ENCODE measurements at regions not wholly inside any gene's neighbourhood (a gene's known extent, or its start where the extent isn't known, plus 50 kb on each side); places are given as distances from the start of the nearest gene placed in this dataset.

DNA sequence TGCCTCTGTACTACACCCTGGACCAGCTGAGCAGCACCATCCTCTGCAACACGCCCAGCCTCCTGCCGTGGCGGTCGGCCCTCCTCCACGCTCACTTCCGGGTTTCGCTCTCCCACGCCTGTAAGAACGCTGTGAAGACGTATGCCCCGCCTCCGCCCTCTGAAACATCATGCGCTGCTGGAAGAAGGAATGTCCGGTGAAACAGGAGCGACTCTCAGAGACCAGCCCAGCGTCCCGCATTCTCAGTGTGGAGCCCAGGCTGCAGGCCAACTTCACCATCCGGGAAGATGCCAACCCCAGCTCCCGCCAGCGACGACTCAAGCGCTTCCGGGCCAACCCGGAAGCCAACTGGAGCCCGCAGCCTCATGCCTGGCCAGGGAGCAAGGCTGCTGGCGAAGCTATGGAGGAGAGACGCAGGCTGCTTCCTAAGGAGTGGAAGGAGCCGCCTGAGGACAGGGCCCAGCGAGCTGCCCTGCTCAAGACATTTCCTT lies 186.1 kb upstream of the SLITRK2 start:
- DNase-seq = no peak

DNA sequence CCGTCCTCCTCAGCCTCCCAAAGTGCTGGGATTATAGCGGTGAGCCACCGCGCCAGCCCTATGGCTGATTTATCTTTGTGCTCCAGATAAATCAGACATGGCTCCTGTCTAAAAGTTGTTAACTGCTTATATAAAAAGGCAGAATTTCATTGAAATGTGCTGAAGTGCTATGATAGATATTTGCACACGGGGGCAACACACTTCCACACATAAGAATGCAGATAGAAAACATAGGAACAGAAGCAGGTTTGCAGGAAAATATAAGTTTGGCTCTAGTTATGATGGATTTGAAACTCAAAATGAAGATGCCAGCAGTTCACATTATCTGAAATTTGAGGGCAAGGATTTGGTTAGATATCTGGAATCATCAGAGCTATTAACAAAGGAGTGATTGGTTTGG lies 163.1 kb upstream of the SLITRK2 start:
- no peak for DNase-seq

DNA sequence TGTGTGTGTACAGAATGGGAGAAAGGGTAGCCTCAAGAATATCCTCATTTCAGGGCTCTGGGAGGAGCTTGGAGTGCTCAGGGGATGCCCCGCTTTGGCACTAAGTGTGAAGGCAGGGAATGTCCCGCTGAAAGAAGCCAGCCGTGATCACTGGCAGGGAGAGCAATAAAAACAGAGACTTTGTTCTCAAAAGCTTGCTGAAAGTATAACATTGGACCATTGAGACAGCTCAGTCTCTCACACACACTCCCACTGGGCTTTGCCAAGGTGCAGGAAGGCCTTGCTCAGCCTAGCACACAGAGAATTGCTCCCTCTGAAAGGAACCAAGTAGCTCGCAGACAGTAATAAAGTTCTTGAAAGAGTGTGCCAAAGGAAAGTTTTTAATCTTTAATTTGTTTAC lies 143.8 kb upstream of the SLITRK2 start:
- DNase-seq = no peak

DNA sequence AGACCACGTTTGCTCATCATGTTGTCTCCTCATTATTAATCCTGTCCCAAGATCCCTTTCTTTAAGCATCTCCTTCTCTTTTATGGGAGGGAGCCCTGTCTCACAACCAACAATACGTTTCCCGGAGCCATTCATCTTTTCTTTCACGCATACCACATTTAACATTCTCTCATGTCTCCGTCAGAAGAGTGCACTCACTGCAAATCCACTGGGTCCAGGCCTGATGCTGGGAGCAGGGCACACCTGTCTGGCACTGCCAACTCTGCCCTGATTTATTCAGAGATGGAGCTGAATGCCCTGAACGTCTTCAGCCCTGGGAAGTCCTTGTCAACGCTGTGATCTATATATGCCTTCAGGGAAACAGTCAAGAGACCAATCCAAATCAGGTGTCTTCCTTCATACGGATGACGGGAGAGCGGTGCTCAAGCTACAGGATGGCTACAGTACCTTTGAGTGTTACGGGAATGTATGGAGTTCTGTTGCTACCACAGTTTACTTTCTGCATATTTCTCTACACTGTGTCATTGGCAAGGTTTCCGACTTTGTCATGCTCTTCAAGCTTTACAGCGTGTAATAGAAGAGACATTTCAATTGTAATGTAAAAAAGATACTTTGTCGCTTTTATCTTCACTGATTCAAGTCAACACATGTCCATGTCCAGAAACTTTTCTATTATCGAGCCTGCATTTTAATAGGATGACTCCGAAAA lies 140.4 kb upstream of the SLITRK2 start:
- DNase-seq = no peak

DNA sequence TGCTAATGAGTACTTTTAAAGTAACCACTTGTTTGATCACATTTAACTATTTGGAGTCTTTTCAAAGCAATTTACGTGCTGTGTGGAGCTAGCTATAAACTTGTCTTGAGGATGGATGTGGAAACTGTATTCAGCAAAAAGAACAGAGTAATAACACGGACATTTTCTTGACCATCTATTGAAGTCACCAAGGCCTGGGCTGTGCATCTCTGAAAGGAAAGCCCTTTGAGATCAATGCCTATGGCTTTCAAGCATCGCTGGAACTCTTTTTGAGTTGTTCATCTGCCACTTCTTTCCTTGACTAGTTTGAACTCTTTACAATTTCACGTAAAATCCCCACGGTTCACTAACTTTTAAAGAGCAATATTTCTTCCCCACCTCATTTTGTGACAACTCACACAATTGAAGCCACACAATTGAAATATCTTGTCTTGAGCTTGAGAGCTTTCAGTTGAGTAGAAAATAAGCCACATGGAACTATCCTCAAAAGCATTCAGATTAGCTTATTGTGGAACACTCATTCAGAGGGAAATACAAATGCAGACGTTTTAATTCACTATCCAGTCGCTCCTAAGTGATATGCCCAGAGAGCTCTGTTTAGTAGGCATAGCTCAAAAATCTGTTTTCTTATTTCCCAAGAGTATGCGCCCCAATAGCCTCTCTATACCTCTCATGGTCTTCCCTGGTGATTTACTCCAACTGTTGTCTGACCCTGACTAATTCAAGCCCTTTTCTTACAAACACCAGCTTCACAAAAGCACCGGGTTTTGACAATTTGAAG lies 134.9 kb upstream of the SLITRK2 start:
- no peak for DNase-seq

DNA sequence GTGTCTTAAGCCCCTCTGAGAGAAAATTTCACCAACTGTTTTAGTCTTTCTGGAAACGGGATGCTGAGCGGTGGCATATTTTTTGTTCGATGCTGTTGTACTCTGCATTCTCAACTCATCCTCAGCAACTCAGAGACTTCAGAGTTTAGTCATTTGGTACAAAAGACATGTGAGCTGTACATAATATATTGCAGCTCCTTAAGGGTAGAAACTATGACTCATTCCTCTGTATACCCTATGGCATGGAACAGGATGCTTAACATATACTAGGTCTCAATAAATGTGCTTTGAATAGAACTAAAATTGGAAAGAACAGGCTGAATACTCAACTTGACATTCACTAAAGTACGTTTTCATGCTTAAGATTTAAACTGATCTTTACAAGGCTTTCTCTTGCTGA lies 130.5 kb upstream of the SLITRK2 start:
- no peak for DNase-seq

DNA sequence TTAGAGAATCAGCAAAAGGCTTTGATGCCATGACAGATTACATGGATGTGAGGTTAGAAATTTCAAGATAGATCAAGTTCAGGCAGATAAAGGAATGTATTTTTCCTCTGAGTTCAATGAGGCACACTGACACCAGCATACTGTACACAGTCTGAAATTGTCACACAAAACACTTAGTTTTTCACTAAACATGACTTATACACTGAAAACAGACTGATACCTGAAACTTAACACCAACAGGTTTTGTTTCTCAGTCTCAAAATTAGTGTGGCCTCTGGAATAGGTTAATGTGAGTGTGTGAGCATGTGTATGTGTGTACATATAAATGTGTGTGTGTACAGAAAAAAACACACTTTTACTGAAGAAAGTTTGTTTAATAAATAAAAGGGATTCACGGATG lies 129.9 kb upstream of the SLITRK2 start:
- no peak for DNase-seq

DNA sequence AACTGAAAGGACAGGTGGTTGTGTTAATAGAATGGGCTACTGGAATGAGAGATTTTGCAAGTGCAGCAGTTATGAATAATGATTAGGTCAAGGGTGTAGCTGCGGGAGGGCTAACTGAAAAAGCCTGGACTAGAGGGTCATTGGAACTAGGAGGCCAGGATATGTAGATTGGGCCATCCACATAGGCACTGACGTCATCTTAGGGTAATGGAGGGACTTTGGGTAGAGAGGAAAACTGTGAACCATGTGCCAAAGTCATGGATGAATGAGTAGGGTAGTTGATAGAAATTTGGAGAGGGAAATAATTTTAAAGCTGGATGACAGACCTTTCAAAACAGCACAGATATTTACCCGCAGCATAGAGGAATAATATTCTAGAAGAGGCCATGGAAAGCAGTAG lies 123.6 kb upstream of the SLITRK2 start:
- no peak for DNase-seq

DNA sequence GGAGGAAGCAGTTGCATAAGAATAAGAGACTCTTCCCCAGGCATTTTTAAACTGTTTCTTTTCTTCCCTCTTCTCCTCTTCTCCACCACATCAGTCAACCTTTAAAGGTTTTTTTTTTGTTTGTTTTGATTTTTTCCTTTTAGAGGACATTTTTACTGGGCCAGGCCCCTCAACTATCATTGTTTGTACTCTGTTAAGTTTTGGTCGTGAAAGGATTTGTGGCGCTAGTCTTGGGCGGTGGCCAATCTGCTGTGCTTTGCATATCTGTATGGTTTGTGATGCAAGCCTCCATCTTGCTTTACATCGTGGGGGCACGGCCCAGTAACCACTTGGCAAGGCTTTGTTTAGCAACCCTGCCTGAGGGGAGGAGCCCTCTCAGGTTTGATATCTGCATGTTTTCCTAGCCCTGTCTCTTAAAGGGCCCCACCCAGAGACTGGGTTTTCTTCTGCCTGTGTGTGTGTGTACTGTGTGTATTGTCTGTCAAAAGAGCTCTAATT lies 101.9 kb upstream of the SLITRK2 start:
- no peak for DNase-seq

DNA sequence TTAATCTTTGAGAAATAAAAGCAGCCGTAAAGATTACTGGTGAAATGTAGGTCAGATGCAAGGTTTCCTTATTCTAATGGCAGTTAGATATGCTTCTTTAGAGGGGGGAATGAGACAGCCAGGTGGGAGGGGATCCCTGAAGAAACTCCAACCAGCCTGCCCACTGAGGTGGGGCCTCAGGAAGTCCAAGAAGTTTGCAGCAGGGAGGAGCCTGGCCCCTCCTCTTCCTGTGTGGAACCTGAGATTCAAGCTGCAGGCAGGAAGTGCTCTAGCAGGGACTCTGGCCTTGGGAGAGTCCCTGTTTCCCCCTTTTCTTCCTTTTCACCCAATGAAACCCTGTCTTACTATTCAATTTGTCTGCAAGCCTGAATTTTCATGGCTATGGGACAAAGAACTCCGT lies 101.4 kb upstream of the SLITRK2 start:
- no peak for DNase-seq

DNA sequence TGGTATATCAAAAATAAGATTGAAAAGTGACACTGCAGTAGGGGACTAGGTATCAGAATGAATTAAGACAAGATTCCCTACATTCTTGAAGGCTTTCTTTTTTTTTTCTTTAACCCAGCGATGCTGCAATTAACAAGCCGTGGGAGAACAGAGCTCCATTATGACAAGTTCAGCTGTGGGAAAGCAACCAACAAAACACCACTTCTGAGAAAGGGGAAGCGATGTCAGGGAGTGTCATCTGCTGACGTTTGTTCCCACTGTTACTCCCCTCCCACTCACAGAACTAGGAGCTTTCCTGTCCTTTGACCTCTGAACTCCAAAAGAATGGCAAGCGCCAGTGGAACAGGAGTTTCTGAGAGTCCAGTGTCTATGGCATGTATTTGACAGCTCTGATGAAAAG lies 90.2 kb upstream of the SLITRK2 start:
- DNase-seq = peak; percentile 12

DNA sequence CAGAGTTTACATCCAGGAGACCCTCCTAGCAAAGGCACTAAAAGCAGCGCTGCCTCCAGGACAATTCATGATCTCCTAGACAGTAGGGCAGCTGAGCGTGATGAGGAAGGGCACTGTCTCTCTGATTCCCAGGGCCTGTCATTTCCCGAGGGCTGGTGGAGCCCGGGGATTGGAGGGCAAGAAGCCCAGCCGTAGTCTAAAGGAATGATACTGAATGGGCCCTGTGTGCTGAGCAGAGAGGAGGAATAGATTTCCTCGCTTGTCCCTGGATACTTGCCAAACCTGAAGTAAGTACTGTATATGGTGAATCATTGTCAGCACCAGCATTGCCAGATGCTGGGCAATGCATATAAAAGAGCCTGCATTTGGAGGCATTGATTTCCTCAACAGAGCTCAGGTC lies 88.0 kb upstream of the SLITRK2 start:
- no peak for DNase-seq

DNA sequence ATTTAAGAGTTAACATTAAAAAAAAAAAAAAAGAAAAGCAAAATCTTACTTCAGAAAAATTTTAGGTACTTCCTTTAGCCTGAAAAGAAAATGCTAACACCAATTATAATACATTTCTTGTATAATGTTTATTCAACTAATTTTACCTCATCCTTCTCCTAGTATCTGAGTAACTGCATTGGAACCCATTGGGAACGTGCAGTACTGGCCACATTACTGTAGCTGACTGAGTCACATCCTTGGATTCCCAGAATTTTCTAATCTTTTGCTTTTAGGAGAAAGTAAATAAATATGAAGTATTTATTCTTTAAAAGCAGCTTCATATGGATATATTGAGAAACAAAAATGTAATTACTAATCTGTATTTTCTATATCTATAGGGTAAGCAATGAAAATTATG lies 82.6 kb upstream of the SLITRK2 start:
- no peak for DNase-seq

DNA sequence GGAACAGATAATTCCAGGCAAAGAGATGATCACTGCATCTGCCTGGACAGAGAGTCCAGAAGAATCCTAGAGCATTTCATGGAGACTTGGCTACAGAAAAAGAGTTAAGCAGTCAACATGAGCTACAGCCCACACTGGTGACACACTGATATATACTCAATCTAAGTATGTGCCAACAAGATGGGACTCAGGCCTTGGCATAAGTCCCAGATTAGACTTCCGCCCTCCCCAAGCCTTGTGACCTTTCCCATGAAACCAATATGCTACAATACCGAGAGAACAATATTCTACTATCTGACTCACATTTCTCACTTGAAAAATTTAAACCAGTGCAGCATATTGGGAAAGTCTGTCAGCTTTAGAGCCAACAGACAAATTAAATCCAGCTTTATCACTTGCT lies 65.7 kb upstream of the SLITRK2 start:
- no peak for DNase-seq

Measured in retina (tissue), 1 donor.